Activated CD4-positive, alpha-beta T cell treated with anti-CD3 and anti-CD28 coated beads for 4 hours (primary cell): ENCODE measurements at regions not wholly inside any gene's neighbourhood (a gene's known extent, or its start where the extent isn't known, plus 50 kb on each side); places are given as distances from the start of the nearest gene placed in this dataset.
"Not testable (repeated sequence)": the region's sequence is repeated elsewhere in the genome, so short reads cannot be mapped to it uniquely, and the experiment has no call there.

ENCODE experiments used
- DNase-seq, 2 donors: peaks; one replicate each; pipeline ENCODE4 v3.0.0-alpha.2; 2020

DNA sequence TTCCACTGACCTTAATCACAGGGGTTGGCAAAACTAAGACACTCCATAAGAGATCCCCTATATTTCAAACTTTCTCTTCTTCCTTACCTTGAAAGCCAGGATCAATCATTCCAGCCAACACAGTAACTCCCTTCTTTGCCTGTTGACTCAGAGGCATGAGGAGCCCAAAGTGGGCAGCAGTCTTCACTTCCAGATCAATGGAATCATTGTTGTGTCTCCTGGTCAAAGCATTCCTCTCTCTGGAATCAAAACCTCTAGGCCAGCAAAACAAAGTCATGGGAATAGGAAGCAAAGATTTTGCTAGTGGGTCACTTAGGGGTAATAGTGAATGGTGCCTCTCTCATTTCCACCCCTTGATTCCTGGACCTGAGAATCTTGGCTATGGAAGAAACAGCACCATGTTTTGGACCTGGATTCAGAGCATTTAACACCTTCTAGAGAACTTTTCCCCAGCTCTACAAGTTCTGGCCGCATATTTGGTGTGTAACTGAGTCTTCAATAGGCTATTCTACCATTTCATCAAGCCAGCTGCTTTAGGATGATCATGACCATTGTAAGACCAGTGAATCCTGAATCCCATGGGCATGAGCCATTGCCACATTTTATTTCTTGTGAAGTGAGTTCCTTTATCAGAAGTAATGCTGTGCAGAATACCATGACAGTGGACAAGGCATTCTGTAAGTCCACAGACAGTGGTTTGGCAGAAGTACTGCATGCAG is 65.7 kb upstream of the SERPINE2 start:
- DNase-seq: no peak

DNA sequence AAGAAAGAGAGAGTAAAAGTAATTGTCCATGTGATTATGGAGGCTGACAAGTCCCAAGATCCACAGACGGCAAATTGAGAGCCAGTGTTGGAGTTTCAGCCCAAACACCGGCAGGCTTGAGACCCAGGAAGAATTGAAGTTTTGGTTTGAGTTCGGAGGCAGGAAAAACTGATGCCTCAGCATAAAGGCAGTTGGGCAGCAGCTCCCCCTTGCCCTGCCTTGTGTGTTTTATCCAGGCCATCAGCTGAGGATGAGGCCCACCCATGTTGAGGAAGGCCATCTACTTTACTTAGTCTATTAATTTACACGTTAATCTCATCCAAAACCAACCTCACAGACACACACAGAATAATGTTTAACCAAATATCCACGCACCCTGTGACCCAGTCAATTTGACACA is 64.6 kb upstream of the SERPINE2 start:
- no peak for DNase-seq

DNA sequence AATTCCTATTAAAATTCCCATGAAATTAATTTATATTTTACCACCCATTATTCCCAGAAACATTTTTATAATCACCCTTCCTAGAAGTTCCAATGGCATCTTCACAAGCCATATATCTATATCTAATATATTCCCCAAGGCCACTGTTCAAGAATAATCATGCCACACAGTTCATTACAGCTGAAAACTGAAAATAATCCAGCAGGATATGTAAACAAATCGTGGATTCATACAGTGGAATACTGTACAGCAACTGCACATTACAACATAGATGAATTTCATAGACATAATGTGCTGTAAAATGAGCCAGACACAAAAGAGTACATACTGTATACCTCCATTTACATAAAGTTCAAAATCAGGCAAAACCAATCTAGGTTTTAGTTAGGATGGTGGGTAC is 63.9 kb upstream of the SERPINE2 start:
- DNase-seq: no peak

DNA sequence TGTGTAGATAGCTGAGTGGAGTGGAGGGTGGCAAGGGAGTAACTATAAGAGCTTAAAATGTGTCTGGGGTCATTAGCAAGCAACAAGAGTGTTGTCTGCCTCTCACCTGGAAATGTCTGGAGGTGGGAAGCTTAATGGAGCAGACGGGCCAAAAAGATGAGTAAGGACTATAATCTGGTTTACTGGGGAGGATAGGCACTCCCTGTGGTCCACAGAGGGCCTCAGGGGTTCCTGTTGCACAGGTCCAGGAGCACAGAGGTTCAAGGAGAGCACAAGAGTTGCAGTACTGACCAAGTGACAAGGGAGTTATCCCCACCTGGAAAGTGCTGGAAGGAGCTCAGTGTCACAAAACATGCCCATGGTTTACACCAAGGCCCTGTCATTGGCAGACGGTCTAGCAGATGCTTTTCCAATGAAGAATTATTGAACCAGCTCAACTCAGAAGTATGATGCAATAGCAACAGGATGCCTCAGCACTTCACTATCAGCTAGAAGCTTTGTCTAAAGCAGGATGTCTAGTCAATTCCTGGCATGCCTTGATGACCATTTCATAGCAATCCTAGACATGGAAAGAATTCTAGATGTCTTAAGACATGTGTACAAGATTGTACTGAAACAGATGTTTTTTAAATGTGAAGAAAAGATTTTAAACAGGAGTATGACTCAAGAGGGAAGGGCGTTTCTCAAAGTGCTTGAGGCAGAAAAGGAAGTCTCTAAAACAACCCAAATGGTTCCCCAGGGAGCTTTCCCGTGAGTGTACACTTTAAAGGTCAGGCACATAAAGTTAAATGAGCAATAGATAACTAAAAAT is 62.9 kb upstream of the SERPINE2 start:
- no peak for DNase-seq

DNA sequence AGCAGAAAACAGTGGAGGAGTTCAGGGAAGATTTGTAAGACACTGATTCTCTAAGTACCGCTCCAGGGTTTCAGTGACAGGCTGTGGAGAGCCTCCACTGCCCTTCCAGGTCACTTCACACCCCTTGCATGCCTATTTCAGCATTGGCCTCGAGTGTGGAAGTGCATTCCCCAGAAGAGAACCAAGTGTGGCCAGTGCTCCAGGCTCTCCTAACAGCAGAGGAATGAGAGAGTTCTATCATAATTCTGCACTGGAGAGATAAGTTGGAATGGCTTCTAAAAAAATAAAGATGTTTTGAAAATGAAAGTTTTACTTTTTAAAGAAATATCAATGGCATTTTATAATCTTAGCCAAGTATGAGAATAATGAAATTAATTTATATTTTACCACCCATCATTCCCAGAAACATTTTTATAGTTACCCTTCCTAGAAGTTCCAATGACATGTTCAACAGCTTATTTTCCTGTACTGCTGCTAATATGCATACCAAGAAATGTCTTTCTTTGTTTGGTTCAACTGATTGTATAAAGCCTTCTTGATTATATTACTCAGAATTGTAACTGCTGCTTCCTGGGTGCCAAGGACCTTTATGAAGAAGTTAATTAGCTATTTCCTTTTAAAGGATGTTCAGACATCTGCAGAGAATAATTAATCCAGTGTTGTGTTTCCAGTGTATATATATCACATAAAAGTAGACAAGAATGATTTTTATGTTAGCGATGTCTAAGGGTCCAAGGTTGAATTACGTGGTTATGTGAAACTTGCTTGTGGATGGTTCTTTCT is 61.0 kb upstream of the SERPINE2 start:
- no peak for DNase-seq

DNA sequence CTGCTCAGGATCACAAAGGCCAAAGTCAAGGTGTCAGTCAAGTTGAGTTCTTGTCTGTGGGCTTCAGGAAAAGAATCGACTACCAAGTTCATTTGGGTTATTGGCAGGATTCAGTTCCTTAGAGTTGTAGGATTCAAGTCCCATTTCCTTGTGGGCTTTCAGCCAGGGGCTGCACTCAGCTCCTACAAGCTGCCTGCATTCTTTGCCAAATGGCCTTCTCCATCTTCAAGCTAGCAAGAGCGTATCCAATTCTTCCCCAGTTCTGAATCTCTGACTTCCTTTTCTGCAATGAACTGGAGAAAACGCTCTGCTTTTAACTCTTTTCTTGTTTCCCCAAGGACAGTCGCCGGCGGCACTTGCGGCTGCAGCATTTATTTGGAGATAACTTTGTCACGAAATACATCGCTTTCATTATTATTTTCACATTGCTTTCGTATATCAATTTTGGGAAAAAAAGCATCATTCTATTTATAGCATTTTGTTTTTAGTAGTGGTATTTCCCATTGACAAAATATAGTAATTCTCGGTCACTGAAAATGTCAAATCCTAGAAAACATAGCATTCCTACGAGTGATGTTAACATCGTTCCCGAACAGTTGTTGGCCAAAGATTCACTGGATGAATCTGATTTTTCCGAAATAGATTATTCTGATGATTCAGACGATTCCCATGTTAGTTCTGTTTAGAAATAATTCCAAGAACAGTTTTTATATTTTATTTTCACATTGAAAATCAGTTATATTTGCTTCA is 59.6 kb upstream of the SERPINE2 start:
- DNase-seq: no peak

DNA sequence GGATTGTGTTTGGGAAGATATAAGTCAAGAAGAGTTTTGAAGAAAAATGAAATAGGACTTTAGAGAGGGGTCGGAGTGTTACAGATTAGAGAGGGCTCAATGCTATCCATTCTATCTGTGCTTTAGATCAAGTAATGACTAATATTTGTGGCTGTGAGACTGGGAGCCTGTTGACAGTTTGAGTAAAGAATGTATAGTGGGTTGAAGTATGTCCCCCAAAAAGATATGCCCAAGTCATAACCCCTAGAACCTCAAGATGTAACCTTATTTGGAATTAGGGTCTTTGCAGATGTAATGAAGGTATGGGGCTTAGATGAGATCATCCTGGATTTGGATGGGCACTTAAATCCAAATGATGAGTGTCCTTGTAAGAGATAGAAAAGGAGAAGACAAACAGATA is 55.3 kb upstream of the SERPINE2 start:
- DNase-seq: no peak

DNA sequence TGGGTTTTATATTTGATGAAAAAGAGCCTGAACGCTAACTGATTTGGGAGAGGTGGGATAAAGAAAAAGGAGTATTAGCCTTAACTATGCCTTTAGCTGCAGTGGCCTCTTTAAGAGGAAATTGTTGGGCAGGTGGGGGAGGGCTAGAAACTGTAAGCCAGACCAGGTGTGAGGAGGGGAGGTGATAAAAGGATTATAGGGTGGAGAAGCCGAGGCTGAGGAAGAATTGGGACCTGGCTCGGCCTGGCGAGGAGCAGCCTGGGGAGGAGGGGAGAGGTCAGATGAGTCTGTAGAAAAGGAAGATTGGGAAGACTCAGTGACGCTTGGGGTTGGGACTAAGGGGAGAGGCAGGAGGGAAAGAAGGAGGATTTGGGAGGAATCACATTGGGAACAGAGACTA is 52.6 kb upstream of the SERPINE2 start:
- DNase-seq: not testable (repeated sequence)

DNA sequence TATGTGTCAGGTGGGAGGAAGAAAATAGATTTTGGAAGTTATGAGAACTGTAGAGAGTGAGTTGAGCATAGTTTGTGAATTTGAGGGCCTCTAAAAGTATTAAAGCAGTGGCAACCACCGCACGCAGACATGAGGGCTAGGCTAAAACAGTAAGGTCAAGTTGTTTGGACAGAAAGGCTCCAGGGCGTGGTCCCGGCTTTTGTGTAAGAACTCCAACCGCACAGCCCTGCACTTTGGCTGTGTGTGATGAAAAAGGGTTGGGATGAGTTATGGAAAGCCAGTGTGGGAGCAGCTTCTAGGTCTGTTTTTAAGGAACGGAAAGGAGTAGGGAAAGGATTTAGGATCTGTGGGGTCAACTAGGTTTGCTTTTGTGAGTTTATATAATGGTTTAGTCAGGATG is 50.5 kb upstream of the SERPINE2 start:
- DNase-seq: not testable (repeated sequence)
